ENCODE measurements at regions not wholly inside any gene's neighbourhood (a gene's known extent, or its start where the extent isn't known, plus 50 kb on each side); places are given as distances from the start of the nearest gene placed in this dataset.

DNA sequence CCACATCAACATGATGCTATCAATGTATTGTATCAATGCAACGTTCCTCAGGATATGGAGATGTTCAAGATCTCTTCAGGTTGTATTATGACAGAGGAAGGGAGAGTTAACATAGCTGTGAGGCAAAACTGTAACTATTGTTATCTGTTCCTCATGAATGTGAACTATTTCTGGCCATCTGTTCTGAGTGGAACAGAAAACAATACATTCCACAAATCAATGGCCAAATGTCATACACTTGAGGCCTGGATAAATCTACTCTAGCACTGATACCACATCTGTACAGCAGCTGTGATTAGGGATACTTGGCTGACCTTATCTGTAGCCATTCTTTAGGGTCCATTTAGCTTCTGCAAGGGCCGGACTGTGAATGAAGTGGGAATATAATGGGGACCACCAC is 447.9 kb downstream of the IRS1 start:
- Histone ChIP-seq H3K9me3 (ENCODE audit: control insufficient read depth in 2 of 2, insufficient read depth in 1 of 2, low read depth in 1 of 2, low read length in 1 of 2) (no peaks in the 10 kb centered on the region), H3K4me1 (ENCODE audit: control insufficient read depth in 2 of 2, insufficient read depth in 2 of 2, low read length in 1 of 2) (no peaks in the 10 kb centered on the region), H3K27me3 (ENCODE audit: control insufficient read depth in 1 of 2, insufficient read depth in 2 of 2, low read length in 2 of 2) (no peaks in the 10 kb centered on the region), H3K4me3 (ENCODE audit: low read depth in 1 of 2, low read length in 2 of 2) (no peak overlapping the region), H3K27ac (ENCODE audit: low read depth in 2 of 2, low read length in 1 of 2) (no peak overlapping the region), H3K36me3 (ENCODE audit: control insufficient read depth in 2 of 2, insufficient read depth in 2 of 2, low read length in 1 of 2) (no peaks in the 10 kb centered on the region)
- WGBS, 2 donors = 68 to 82% methylated on average over 2 of the region's 2 CpGs

- Histone ChIP-seq H3K27me3 (ENCODE audit: control insufficient read depth in 1 of 2, insufficient read depth in 2 of 2, low read length in 2 of 2) (no peaks in the 10 kb centered on the region), H3K27ac (ENCODE audit: low read depth in 2 of 2, low read length in 1 of 2) (no peak overlapping the region), H3K4me1 (ENCODE audit: control insufficient read depth in 2 of 2, insufficient read depth in 2 of 2, low read length in 1 of 2) (no peaks in the 10 kb centered on the region), H3K36me3 (ENCODE audit: control insufficient read depth in 2 of 2, insufficient read depth in 2 of 2, low read length in 1 of 2) (no peaks in the 10 kb centered on the region), H3K4me3 (ENCODE audit: low read depth in 1 of 2, low read length in 2 of 2) (no peak overlapping the region), H3K9me3 (ENCODE audit: control insufficient read depth in 2 of 2, insufficient read depth in 1 of 2, low read depth in 1 of 2, low read length in 1 of 2) (no peaks in the 10 kb centered on the region)
Observed at GRCh38 chr2:226339616-226340015, 460.0 kb downstream of the IRS1 start.

GRCh38 chr2:226338825-226339224 is 460.8 kb downstream of the IRS1 start:
- Histone ChIP-seq H3K9me3 (ENCODE audit: control insufficient read depth in 2 of 2, insufficient read depth in 1 of 2, low read depth in 1 of 2, low read length in 1 of 2) (no peaks in the 10 kb centered on the region), H3K4me1 (ENCODE audit: control insufficient read depth in 2 of 2, insufficient read depth in 2 of 2, low read length in 1 of 2) (no peaks in the 10 kb centered on the region), H3K4me3 (ENCODE audit: low read depth in 1 of 2, low read length in 2 of 2) (no peak overlapping the region), H3K27ac (ENCODE audit: low read depth in 2 of 2, low read length in 1 of 2) (no peak overlapping the region), H3K36me3 (ENCODE audit: control insufficient read depth in 2 of 2, insufficient read depth in 2 of 2, low read length in 1 of 2) (no peaks in the 10 kb centered on the region), H3K27me3 (ENCODE audit: control insufficient read depth in 1 of 2, insufficient read depth in 2 of 2, low read length in 2 of 2) (no peaks in the 10 kb centered on the region)

DNA sequence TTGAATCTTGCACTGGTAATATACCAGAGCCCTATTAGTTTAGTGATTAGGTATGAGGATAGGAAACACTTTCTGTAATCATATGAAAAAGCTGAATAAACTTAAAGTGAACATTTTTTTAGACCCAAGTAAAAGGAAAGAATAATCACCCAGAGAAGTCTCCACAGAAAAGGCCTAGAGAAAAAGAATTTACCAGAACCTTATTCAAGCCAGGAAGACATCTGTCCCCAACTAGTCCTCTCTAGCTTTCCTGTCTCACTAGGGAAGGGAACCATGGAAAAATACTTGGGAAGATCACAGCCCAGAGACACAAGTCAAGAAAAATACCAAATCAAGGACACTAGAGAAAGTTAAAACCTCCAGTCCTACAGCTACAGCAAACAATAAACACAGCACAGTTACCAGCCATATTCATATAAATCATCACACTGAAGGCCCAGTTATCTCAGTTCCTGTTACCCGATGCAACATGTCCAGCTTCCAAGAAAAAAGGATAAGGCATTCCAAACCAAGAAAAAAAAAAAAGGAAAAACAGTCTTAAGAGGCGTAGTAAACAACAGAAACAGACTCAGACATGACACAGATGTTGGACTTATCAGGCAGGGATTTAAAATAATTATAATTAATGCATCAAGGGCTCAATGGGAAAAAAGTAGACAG is 461.5 kb downstream of the IRS1 start:
- H3K27ac ChIP-seq (ENCODE audit: low read depth in 2 of 2, low read length in 1 of 2) = no peak overlapping the region
- H3K4me1 ChIP-seq (ENCODE audit: control insufficient read depth in 2 of 2, insufficient read depth in 2 of 2, low read length in 1 of 2) = no peaks in the 10 kb centered on the region
- no peaks in the 10 kb centered on the region for H3K27me3 ChIP-seq (ENCODE audit: control insufficient read depth in 1 of 2, insufficient read depth in 2 of 2, low read length in 2 of 2)
- no peaks in the 10 kb centered on the region for H3K9me3 ChIP-seq (ENCODE audit: control insufficient read depth in 2 of 2, insufficient read depth in 1 of 2, low read depth in 1 of 2, low read length in 1 of 2)
- no peaks in the 10 kb centered on the region for H3K36me3 ChIP-seq (ENCODE audit: control insufficient read depth in 2 of 2, insufficient read depth in 2 of 2, low read length in 1 of 2)
- 45 to 50% methylated on average over 2 of the region's 2 CpGs for WGBS, 2 donors
- H3K4me3 ChIP-seq (ENCODE audit: low read depth in 1 of 2, low read length in 2 of 2) = no peak overlapping the region

DNA sequence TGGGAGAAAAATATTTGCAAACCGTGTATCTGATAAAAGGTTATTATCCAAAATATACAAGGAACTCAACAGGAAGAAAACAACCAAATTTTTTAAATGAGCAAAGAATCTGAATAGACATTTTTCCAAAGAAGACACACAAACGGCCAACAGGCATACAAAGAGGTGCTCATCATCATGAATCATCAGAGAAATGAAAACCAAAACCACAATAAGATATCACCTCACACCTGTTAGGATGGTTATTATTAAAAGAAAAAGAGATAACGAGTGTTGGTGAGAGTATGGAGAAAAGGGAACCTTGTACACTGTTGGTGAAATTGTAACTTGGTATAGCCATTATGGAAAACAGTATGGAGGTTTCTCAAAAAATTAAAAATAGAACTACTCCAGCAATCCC is 463.3 kb downstream of the IRS1 start:
- H3K27ac ChIP-seq (ENCODE audit: low read depth in 2 of 2, low read length in 1 of 2) = no peak overlapping the region
- 58 to 59% methylated on average over 3 of the region's 3 CpGs for WGBS, 2 donors
- H3K9me3 ChIP-seq (ENCODE audit: control insufficient read depth in 2 of 2, insufficient read depth in 1 of 2, low read depth in 1 of 2, low read length in 1 of 2) = no peaks in the 10 kb centered on the region
- H3K4me1 ChIP-seq (ENCODE audit: control insufficient read depth in 2 of 2, insufficient read depth in 2 of 2, low read length in 1 of 2) = no peaks in the 10 kb centered on the region
- no peak overlapping the region for H3K4me3 ChIP-seq (ENCODE audit: low read depth in 1 of 2, low read length in 2 of 2)
- no peaks in the 10 kb centered on the region for H3K27me3 ChIP-seq (ENCODE audit: control insufficient read depth in 1 of 2, insufficient read depth in 2 of 2, low read length in 2 of 2)
- H3K36me3 ChIP-seq (ENCODE audit: control insufficient read depth in 2 of 2, insufficient read depth in 2 of 2, low read length in 1 of 2) = no peaks in the 10 kb centered on the region

DNA sequence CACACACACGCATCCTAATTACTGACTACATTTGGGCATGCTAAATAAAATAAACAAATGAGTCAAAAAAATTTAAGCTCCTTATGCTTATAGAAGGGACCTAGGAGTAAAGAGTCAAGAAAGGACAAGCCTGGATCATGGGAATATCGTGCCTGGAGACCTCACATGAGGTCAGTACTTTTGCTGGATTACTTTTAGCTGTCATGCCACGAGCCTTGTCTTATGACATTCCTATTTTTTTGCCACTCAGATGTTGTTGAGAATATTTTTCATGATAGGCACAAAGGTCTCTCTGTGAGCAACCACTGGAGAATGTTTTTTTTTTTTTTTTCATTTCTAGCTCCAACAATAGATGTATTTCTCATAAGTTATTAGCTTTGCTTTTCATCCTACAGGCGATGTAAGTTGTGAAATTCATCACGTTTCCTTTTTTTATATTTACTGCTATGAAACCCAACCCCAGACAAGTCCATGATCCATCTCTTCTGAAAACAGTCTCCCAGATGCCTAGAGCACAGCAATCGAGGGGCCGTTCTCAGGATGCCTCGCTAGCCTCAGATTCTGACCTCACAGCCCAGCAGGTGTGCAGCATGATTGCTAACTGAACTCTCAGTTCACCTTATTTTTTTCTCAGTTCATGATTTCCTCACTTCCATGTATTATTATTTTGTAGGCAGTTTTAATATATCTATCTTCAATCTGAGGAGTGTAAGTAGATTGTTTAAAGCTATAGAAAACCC is 464.5 kb downstream of the IRS1 start:
- Histone ChIP-seq H3K4me3 (ENCODE audit: low read depth in 1 of 2, low read length in 2 of 2) (no peak overlapping the region), H3K27ac (ENCODE audit: low read depth in 2 of 2, low read length in 1 of 2) (no peak overlapping the region), H3K9me3 (ENCODE audit: control insufficient read depth in 2 of 2, insufficient read depth in 1 of 2, low read depth in 1 of 2, low read length in 1 of 2) (no peaks in the 10 kb centered on the region), H3K4me1 (ENCODE audit: control insufficient read depth in 2 of 2, insufficient read depth in 2 of 2, low read length in 1 of 2) (no peaks in the 10 kb centered on the region), H3K27me3 (ENCODE audit: control insufficient read depth in 1 of 2, insufficient read depth in 2 of 2, low read length in 2 of 2) (no peaks in the 10 kb centered on the region), H3K36me3 (ENCODE audit: control insufficient read depth in 2 of 2, insufficient read depth in 2 of 2, low read length in 1 of 2) (no peaks in the 10 kb centered on the region)
- 71 to 74% methylated on average over 8 of the region's 8 CpGs for WGBS, 2 donors

DNA sequence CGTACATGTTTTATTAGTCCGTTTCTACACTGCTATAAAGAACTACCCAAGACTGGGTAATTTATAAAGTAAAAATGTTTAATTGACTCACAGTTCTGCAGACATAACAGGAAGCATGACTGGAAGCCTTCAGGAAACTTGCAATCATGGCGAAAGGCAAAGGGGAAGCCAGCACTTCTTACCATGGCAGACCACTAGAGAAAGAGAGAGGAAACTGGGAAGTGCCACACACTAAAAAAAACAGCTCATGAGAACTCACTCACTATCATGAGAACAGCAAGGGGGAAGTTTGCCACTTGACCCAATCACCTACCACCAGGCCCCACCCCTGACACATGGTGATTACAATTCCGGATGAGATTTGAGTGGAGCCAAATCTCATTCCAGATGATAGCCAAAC is 466.2 kb downstream of the IRS1 start:
- H3K4me3 ChIP-seq (ENCODE audit: low read depth in 1 of 2, low read length in 2 of 2) = no peak overlapping the region
- H3K27me3 ChIP-seq (ENCODE audit: control insufficient read depth in 1 of 2, insufficient read depth in 2 of 2, low read length in 2 of 2) = no peaks in the 10 kb centered on the region
- no peaks in the 10 kb centered on the region for H3K36me3 ChIP-seq (ENCODE audit: control insufficient read depth in 2 of 2, insufficient read depth in 2 of 2, low read length in 1 of 2)
- no peaks in the 10 kb centered on the region for H3K9me3 ChIP-seq (ENCODE audit: control insufficient read depth in 2 of 2, insufficient read depth in 1 of 2, low read depth in 1 of 2, low read length in 1 of 2)
- no peak overlapping the region for H3K27ac ChIP-seq (ENCODE audit: low read depth in 2 of 2, low read length in 1 of 2)
- no peaks in the 10 kb centered on the region for H3K4me1 ChIP-seq (ENCODE audit: control insufficient read depth in 2 of 2, insufficient read depth in 2 of 2, low read length in 1 of 2)
- WGBS, 2 donors = 75 to 87% methylated on average over 4 of the region's 4 CpGs

DNA sequence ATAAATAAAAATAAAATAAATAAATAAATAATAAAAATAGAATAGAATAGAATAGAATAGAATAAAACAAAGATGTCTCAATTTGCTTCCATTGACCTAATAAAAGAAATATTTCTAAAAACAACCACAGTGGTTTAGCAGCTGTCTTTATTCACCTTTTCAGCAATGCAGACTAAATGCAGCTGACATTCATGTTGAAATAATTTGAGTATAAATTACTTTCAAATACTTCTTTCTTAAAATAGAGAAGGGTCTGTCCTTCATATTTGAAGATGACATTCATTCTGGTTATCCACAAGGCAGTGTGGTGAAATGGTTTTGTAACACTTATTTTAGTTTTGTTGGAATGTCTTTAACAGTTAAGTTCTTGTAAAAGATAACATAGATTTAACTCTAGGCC is 469.4 kb downstream of the IRS1 start:
- no peak overlapping the region for H3K4me3 ChIP-seq (ENCODE audit: low read depth in 1 of 2, low read length in 2 of 2)

GRCh38 chr2:226329180-226329579 is 470.4 kb downstream of the IRS1 start:
- 83 to 89% methylated on average over 4 of the region's 4 CpGs for WGBS, 2 donors
- H3K27ac ChIP-seq (ENCODE audit: low read depth in 2 of 2, low read length in 1 of 2) = no peak overlapping the region
- H3K27me3 ChIP-seq (ENCODE audit: control insufficient read depth in 1 of 2, insufficient read depth in 2 of 2, low read length in 2 of 2) = no peaks in the 10 kb centered on the region
- H3K36me3 ChIP-seq (ENCODE audit: control insufficient read depth in 2 of 2, insufficient read depth in 2 of 2, low read length in 1 of 2) = no peaks in the 10 kb centered on the region
- no peak overlapping the region for H3K4me3 ChIP-seq (ENCODE audit: low read depth in 1 of 2, low read length in 2 of 2)
- no peaks in the 10 kb centered on the region for H3K9me3 ChIP-seq (ENCODE audit: control insufficient read depth in 2 of 2, insufficient read depth in 1 of 2, low read depth in 1 of 2, low read length in 1 of 2)
- H3K4me1 ChIP-seq (ENCODE audit: control insufficient read depth in 2 of 2, insufficient read depth in 2 of 2, low read length in 1 of 2) = no peaks in the 10 kb centered on the region

More for the DNA sequence above, 469.4 kb downstream of the IRS1 start:
- H3K36me3 ChIP-seq (ENCODE audit: control insufficient read depth in 2 of 2, insufficient read depth in 2 of 2, low read length in 1 of 2) = no peaks in the 10 kb centered on the region
- no peaks in the 10 kb centered on the region for H3K27me3 ChIP-seq (ENCODE audit: control insufficient read depth in 1 of 2, insufficient read depth in 2 of 2, low read length in 2 of 2)
- H3K9me3 ChIP-seq (ENCODE audit: control insufficient read depth in 2 of 2, insufficient read depth in 1 of 2, low read depth in 1 of 2, low read length in 1 of 2) = no peaks in the 10 kb centered on the region
- H3K4me1 ChIP-seq (ENCODE audit: control insufficient read depth in 2 of 2, insufficient read depth in 2 of 2, low read length in 1 of 2) = no peaks in the 10 kb centered on the region
- no peak overlapping the region for H3K27ac ChIP-seq (ENCODE audit: low read depth in 2 of 2, low read length in 1 of 2)

DNA sequence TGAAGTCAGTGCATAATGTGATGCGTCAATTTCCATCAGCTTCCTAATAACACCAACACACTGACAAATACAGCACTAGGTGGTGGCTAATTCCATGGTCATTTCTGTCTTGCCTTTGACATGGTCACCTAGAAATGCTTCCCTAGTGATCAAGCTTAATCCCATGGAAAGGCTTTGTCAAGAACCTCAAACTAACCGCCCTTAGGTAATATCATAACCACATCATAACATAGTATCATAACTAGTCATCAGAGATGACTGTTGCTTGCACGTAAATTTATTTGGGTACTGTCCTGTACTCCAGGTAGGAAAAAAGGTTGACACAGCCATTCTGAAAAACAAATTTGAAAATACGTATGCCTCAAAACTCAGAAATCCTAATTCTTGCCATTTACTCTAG is 471.8 kb downstream of the IRS1 start:
- Histone ChIP-seq H3K9me3 (ENCODE audit: control insufficient read depth in 2 of 2, insufficient read depth in 1 of 2, low read depth in 1 of 2, low read length in 1 of 2) (no peaks in the 10 kb centered on the region), H3K36me3 (ENCODE audit: control insufficient read depth in 2 of 2, insufficient read depth in 2 of 2, low read length in 1 of 2) (no peaks in the 10 kb centered on the region), H3K27ac (ENCODE audit: low read depth in 2 of 2, low read length in 1 of 2) (no peak overlapping the region), H3K4me3 (ENCODE audit: low read depth in 1 of 2, low read length in 2 of 2) (no peak overlapping the region), H3K27me3 (ENCODE audit: control insufficient read depth in 1 of 2, insufficient read depth in 2 of 2, low read length in 2 of 2) (no peaks in the 10 kb centered on the region), H3K4me1 (ENCODE audit: control insufficient read depth in 2 of 2, insufficient read depth in 2 of 2, low read length in 1 of 2) (no peaks in the 10 kb centered on the region)
- WGBS, 2 donors = 91 to 93% methylated on average over 4 of the region's 4 CpGs
